ENCODE measurements at regions not wholly inside any gene's neighbourhood (a gene's known extent, or its start where the extent isn't known, plus 50 kb on each side); places are given as distances from the start of the nearest gene placed in this dataset.
"Not testable (repeated sequence)": the region's sequence is repeated elsewhere in the genome, so short reads cannot be mapped to it uniquely, and the experiment has no call there.

DNA sequence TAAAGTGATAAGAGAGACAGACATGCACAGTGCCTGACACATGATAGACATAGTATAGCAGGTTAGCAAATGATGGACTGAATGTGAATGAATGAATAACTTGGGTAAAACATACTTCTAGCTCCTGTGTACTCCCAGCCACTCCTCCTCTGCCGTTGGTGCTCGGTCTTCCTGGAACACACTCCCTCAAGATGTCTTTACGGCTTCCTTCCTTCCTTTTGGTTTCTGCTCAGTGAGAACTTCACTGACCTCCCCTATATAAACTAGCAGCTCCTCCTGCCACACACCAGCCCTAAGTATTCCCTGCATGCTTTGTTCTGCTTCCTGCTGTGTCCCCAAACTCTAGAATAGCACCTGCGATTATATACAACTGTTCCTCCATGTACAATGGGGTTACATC is 50.2 kb downstream of the RAD54L2 start:
- DNase-seq: no peak

DNA sequence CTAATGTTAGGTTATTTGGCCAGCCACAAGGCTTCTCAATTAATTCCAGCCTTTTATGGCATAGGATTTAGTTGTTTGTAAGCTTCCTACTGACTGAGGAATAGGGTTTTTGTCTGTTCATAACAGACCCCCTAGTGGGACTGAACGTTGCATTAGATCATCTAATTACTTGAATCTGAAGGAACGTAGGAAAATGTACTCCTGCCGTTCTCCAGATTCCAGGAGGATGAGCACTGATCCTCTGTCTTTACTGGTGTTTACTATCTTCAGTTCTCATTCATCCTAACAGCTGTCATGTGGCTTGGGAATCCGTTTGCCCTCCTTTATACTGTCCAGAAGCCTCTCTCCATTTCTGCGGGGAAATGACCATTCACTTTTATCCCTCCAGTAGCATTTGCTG is 52.7 kb downstream of the RAD54L2 start:
- no peak for DNase-seq

DNA sequence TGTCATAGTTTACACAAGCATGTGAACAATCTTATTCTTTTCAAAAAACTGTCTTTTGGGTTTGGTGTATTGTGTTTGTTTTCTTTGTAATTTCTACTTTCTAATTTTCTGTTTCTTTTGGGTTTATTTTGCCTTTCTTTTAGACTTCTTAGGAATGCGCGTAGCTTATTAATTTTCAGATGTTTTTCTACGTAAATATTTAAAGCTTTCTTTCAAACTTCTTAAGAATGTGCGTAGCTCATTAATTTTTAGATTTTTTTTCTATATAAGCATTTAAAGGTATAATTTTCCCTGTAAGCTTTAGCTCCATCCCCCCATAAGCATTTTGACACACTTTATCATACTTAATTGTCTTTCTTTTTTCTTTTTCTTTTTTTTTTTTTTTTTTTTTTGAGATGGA is 55.2 kb downstream of the RAD54L2 start:
- DNase-seq: no peak

DNA sequence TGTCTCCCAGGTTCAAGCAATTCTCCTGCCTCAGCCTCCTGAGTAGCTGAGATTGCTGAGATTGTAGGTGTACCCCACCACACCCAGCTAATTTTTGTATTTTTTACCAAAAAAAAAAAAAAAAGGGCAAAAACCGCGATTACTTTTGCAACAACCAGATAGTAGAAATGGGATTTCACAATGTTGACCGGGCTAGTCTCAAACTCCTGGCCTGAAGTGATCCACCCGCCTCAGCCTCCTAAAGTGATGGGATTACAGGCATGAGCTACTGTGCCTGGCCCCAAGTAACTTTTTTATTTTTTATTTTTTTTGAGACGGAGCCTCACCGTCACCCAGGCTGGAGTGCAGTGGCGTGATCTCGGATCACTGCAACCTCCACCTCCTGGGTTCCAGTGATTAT is 61.1 kb downstream of the RAD54L2 start:
- peak; percentile 27 for DNase-seq

DNA sequence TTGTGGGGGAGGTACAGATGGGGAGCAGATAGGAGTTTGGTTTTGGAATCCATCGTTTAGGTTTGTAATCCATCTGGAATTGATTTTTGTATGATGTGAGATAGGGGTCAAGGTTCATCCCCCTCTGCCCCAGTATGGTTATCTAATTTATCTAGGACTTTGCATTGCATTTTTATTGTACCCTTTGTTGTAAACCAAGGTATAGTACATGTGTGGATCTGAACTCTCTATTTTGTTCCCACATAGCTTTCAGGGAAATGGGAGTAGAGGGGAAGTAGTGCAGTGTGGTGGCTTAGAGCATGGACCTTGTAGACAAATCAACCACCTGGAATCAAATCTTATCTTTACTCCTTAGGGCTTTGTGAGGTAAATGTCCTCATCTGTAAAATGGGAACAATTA is 65.7 kb downstream of the RAD54L2 start:
- DNase-seq: no peak

DNA sequence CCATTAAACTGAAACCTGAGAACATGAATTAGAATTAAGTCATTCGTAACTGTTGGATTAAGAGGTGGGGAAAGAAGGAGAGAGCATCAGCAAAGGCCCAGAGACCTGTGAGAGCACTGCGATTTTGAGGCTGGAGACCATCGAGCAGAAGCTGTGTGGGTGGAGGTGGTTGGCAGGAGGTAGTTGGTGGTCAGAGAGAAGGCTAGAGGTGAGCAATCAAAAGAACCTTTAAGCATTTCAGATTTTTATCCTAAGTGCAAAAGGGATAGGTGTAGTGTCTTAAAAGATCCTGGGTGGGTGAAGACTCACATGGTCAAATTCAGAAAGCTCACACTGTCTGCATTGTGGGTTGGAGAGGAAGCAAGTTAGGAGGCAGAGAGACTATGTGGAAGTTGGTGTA is 65.1 kb upstream of the TEX264 start:
- no peak for DNase-seq

DNA sequence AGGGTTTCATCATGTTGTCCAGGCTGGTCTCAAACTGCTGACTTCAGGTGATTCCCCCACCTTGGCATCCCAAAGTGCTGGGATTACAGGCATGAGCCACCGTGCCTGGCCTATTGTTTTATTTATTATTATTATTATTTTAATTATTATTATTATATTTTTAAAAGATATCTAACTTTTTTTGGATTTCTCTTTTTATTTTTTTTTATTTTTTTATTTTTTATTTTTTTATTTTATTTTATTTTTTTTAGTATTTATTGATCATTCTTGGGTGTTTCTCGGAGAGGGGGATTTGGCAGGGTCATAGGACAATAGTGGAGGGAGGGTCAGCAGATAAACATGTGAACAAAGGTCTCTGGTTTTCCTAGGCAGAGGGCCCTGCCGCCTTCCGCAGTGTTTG is 64.2 kb upstream of the TEX264 start:
- DNase-seq: not testable (repeated sequence)

DNA sequence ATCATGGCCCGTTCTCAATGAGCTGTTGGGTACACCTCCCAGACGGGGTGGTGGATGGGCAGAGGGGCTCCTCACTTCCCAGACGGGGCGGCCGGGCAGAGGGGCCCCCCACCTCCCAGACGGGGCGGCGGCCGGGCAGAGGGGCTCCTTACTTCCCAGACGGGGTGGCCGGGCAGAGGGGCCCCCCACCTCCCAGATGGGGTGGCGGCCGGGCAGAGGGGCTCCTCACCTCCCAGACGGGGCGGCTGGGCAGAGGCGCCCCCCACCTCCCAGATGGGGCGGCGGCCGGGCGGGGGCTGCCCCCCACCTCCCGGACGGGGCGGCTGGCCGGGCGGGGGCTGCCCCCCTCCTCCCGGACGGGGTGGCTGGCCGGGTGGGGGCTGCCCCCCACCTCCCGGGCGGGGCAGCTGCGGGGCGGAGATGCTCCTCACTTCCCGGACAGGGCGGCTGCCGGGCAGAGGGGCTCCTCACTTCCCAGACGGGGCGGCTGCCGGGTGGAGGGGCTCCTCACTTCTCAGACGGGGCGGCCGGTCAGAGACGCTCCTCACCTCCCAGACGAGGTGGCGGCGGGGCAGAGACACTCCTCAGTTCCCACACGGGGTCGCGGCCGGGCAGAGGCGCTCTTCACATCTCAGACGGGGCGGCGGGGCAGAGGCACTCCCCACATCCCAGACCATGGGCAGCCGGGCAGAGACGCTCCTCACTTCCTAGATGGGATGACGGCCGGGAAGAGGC is 63.3 kb upstream of the TEX264 start:
- DNase-seq: not testable (repeated sequence)

DNA sequence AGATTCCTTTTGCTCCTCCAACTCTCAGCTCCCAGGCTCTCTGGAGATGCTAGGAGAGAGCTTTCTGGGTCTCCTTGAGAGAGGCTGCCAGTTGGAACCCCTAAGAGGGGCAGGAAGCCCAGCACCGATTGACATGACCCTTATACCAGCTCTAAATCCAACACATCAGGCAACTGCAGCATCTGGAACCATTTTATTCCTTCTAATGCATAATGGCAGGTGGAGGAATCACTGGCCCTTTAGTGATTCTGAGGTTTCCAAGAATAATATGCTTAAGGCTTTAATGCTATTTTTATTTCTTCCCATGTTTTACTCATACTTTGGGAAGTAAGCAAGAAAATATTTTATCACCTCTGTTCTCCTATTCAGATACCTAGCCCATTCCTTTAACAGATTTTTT is 60.3 kb upstream of the TEX264 start:
- DNase-seq: no peak

DNA sequence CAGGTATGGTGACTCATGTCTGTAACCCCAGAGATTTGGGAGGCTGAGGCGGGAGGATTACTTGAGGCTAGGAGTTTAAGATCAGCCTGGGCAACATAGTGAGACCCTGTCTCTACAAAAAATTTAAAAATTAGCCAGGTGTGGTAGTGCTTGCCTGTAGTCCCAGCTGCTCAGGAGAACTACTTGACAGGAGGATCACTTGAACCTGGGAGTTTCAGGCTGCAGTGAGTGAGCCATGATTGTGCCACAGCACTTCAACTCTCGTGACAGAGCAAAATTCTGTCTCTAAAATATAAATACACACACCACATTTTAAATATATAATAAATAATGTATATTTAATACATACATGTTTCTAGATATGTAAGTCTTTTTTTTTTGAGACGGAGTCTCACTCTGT is 53.5 kb upstream of the TEX264 start:
- no peak for DNase-seq

DNA sequence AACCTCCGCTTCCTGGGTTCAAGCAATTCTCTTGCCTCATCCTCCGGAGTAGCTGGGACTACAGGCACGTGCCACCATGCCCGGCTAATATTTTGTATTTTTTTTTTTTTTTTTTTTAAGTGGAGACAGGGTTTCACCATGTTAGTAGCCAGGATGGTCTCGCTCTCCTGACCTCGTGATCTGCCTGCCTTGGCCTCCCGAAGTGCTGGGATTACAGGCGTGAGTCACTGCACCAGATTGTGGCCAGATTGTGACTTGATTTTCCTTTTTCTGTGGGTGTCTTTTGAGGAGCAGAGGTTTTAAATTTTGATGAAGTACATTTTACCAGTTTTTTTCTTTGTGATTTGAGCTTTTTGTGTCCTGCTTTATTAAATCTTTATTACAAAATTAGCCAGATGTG is 53.0 kb upstream of the TEX264 start:
- DNase-seq: not testable (repeated sequence)

DNA sequence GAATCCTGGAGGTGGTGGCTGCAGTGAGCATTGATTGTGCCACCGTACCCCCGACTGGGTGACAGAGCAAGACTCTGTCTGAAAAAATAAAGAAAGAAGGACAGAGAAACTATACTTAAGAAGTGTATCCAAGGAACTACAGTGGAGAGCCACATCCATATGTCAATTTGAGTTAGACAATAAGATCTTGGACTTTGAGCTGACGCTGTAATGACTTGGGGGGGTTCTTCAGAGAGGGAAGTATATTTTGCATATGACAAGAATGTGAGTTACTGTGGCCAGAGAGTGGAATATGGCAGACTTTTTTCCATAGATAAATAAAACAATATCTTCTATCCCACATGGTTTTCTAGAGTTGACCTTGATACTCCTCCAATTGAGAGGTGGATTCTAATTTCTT is 52.6 kb upstream of the TEX264 start:
- no peak for DNase-seq

DNA sequence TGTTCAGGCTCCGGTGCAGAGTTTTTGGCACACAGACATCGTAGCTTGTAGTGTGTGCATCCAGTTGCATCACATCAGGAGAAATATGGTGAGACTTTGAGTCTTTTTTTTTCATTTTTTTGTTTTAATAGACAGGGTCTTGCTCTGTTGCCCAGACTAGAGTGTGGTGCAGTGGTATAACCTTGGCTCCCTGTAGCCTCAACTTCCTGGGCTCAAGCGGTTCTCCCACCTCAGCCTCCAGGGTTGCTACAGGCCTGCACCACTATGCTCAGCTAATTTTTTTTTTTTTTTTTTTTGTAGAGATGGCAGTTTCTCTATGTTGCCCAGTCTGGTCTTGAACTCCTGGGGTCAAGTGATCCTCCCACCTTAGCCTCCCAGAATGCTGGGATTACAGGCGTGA is 51.1 kb upstream of the TEX264 start:
- no peak for DNase-seq

DNA sequence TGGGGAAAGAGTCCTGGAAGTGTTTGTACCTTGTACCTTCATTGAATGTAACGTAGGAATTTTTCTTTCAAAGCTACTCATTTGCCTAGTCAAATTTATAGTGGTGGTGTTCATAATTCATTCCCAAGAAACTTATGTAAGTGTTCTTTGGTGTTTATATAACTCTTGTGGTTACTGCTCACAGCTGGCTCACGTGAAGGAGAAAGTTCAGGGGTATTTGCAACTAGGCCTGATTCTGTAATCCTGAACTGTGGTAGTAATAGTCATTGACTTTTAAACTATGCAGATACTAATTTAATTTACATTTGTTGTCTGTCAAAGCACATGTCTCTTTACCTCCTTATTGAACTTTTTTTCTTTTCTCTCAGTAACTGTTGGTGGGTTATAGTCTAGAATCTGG is 50.5 kb upstream of the TEX264 start:
- no peak for DNase-seq

DNA sequence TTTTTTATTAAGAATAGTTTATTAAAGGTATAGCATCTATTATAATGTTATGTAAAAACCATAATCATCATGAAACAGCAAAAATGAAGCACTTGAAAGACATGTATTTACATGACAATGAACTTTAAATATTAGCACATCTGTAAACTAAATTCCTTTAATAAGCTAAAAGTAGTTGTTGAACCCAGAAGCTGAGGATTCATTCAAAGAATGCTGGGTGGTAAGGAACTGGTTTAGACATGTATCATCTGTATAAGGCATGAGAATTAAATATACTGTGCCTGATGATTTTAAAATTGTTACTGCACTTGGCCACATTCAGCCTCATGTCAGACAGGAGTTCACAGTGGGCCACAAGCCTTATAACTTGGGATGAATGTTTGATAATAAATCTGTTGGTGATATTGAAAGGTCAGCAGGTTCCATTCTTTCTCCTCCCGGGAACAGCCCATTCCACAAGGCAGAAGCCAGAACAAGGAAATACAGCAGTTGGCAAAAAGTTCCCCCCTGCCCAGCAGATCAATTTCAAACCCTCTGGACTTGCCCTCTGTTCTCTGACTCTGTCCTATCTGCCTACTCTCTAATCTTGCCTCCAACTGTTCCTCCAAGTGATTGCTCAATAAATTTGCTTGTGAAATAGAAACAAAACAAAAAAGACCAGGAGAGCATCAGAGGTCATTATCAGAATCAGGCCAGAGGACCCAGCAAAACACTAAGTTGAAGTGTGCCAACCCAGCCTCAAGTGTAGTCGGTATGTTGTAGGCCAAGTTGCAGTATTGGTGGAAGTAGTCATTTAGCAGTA is 49.8 kb upstream of the TEX264 start:
- DNase-seq: peak; percentile 61
